BJ (cell line): ENCODE measurements at regions not wholly inside any gene's neighbourhood (a gene's known extent, or its start where the extent isn't known, plus 50 kb on each side); places are given as distances from the start of the nearest gene placed in this dataset.

Experiments
- CTCF ChIA-PET: fragments of 350-600 bp; formaldehyde crosslinking; extraction: SDS; loops from one replicate; lab custom pipeline; 2021; ENCODE audit warnings: antibody characterized with exemption, inconsistent platforms; lab: Yijun Ruan, JAX
- POLR2A ChIA-PET: fragments of 300-600 bp; sonication (Branson Sonifier 250); formaldehyde crosslinking; extraction: SDS; loops from one replicate; lab custom pipeline; 2021; ENCODE audit warnings: antibody characterized with exemption; lab: Charles Lee
- DNase-seq: peaks from one replicate; pipeline ENCODE4 v3.0.0-alpha.2; 2011; ENCODE audit warnings: low read depth
- H3K27me3 ChIP-seq: 2 replicates; pipeline ENCODE4 v1.6.0; 2011; ENCODE audit warnings: low read length; ENCODE audit not compliant: control insufficient read depth, insufficient read depth
- H3K36me3 ChIP-seq: 2 replicates; pipeline ENCODE4 v1.5.1; 2011; ENCODE audit warnings: low read length; ENCODE audit not compliant: control insufficient read depth, insufficient read depth
- H3K4me3 ChIP-seq: 2 replicates; pipeline ENCODE4 v1.5.1; 2011; ENCODE audit warnings: low read depth, mild to moderate bottlenecking, control low read depth, low read length
- CTCF ChIP-seq: IDR thresholded peaks from 2 replicates; pipeline ENCODE4 v1.5.1; 2011; ENCODE audit warnings: low read depth, mild to moderate bottlenecking, control low read depth, inconsistent platforms, low read length, moderate library complexity; ENCODE audit not compliant: insufficient read depth

GRCh38 chr3:74288761-74289160 lies 325.7 kb downstream of the CNTN3 start:
- TF ChIP-seq CTCF, result no peak
- POLR2A ChIA-PET, result no interaction called here
- Histone ChIP-seq H3K4me3 (no peak overlapping the region), H3K27me3 (no peaks in the 10 kb centered on the region), H3K36me3 (no peaks in the 10 kb centered on the region)
- no peak for DNase-seq
- CTCF ChIA-PET, result no interaction called here

GRCh38 chr3:74287557-74287956 lies 326.9 kb downstream of the CNTN3 start:
- TF ChIP-seq CTCF, result no peak
- no peak overlapping the region for H3K4me3 ChIP-seq
- ChIA-PET POLR2A (no interaction called here), CTCF (no interaction called here)
- no peaks in the 10 kb centered on the region for H3K27me3 ChIP-seq
- no peak for DNase-seq
- H3K36me3 ChIP-seq, result no peaks in the 10 kb centered on the region

GRCh38 chr3:74282202-74282601 lies 332.3 kb downstream of the CNTN3 start:
- CTCF ChIA-PET, result no interaction called here
- Histone ChIP-seq H3K36me3 (no peaks in the 10 kb centered on the region), H3K4me3 (no peak overlapping the region), H3K27me3 (no peaks in the 10 kb centered on the region)
- POLR2A ChIA-PET, result no interaction called here
- TF ChIP-seq CTCF, result no peak
- no peak for DNase-seq

GRCh38 chr3:74281705-74282104 lies 332.8 kb downstream of the CNTN3 start:
- ChIA-PET CTCF (interaction anchor here (1.8 kb wide), 1 partner anchor 13 kb away, joined by 6 read pairs; no protein-coding TSS in a partner anchor), POLR2A (no interaction called here)
- TF ChIP-seq CTCF, result no peak
- Histone ChIP-seq H3K4me3 (no peak overlapping the region), H3K27me3 (no peaks in the 10 kb centered on the region), H3K36me3 (no peaks in the 10 kb centered on the region)
- DNase-seq, result no peak

GRCh38 chr3:74273555-74274402 lies 340.7 kb downstream of the CNTN3 start:
- POLR2A ChIA-PET, result no interaction called here
- TF ChIP-seq CTCF, result no peak
- CTCF ChIA-PET, result no interaction called here
- Histone ChIP-seq H3K36me3 (no peaks in the 10 kb centered on the region), H3K27me3 (no peaks in the 10 kb centered on the region), H3K4me3 (no peak overlapping the region)
- no peak for DNase-seq
